ENCODE measurements at regions not wholly inside any gene's neighbourhood (a gene's known extent, or its start where the extent isn't known, plus 50 kb on each side); places are given as distances from the start of the nearest gene placed in this dataset.
"Not testable (repeated sequence)": the region's sequence is repeated elsewhere in the genome, so short reads cannot be mapped to it uniquely, and the experiment has no call there.

DNA sequence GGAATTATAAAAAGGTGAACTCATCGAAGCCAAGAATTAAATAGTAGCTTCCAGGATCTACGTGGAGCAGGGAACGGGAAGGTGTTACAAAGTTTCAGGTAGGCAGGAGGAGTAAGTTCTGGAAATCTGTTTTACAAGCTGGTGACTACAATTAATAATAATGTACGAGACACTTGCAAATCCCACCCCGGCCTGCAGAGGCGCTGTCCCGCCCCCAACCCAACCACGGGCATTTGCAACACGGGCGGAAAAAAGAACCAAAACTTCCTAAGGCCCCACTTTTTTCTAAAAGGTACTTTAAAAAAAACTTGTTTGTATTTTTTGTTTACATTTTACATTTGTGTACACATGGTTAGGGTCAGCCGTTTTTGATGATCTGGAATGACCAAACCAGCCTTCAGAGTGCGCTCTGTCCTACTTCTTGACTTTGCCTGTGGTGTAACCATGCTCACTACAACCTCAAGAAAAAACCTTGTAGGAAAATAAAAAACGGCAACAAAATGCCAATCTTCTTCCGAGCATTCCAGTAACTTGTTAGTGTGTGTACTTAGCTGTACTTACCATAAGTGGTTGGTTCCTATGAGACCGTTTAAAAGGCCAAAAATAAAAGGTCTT lies 449.6 kb upstream of the B3GAT1 start:
- intact Hi-C loops (cut with micrococcal nuclease) = no loop called here

GRCh38 chr11:134858783-134859480 lies 446.9 kb upstream of the B3GAT1 start:
- no peak for ATAC-seq
- intact Hi-C loops (cut with micrococcal nuclease) = no loop called here
- DNase-seq = no peak

More for the DNA sequence above, 449.6 kb upstream of the B3GAT1 start:
- ATAC-seq (no peak), DNase-seq (no peak)

DNA sequence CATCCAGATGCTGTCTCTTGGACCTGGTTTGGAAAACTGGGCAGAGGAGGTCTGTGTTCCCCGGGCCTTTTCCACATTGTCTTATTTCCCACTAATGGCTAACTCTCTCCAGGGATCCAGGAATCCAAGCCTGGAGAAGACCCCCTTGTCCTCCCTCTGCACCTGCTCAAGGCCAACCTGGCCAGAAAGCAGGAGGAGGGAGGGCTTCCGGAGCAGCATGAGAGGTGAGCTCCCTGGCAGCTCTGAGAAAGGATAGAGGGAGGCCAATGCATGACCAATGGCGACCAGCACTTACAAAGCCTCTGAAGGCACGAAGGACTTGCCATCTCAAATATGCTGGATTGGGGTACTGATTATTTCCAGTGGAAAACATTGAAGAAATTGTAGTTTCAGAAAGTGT lies 445.0 kb upstream of the B3GAT1 start:
- DNase-seq (no peak), ATAC-seq (no peak)
- intact Hi-C loops (cut with micrococcal nuclease) = no loop called here

DNA sequence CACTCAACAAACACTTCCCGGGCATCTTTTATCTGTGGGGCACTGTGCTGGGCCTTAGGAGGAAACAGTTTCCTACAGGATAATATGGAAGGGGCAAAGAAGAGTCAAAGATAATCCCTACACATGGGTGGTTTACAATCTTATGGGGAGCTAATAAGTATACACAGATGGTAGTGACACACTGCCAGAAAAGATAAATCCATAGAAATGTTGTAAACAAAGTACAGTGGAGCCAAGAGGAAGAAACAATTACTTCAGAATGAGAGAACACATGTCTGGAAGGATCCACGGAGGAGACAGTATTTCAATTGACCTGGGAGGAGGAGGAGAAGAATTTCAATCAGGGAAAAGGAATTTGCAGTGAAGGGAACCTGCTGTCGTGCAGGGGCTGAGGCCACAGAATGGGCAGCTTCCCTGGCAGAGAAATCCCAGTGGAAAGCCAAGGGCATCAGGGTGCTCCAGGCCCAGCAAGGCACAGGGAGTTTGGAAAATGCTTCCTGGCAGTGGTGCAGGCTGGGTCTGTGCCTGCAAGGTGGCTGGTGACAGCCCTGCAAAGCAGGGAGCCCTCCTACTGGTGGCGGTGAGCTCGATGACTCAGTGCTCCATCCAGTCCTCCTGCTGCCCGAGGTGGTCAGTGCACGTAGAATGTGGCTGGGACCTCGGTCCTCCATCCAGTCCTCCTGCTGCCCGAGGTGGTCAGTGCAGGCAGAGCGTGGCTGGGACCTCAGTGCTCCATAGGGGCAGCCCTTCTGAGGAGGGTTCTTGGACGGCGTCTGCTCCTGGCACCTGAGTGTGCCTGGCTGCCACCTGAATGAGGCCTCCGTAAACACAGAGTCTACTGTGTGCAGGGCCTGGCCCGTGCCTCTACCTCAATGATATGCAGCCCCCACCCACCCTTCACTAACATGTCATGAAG lies 444.3 kb upstream of the B3GAT1 start:
- ATAC-seq (no peak), DNase-seq (no peak)
- intact Hi-C loops (cut with micrococcal nuclease) = no loop called here

- DNase-seq (no peak), ATAC-seq (no peak)
- intact Hi-C loops (cut with micrococcal nuclease) = no loop called here
Observed at GRCh38 chr11:134853992-134854991, 442.2 kb upstream of the B3GAT1 start.

GRCh38 chr11:134851503-134852224 lies 439.6 kb upstream of the B3GAT1 start:
- ATAC-seq; intact Hi-C loops (cut with micrococcal nuclease); DNase-seq: not testable (repeated sequence)

GRCh38 chr11:134850566-134850965 lies 438.5 kb upstream of the B3GAT1 start:
- ATAC-seq (no peak), DNase-seq (no peak)
- intact Hi-C loops (cut with micrococcal nuclease) = no loop called here

DNA sequence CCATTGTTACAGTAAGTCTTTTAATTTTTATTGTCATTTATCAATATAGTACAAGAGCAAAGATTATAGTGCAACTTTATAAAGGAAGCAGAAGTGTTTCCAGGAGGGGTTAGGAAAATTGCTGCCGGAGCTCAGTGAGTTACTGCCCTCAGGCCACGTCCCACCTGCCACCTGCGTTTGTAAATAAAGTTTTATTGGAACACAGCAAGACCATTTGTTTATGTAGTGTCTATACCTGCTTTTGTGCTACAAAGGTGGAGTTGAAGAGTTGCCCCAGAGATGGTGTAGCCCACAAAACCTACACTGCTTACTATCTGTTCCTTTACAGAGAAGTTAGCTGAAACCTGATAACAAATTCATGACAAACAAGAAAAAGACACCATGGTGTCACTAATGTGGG lies 437.8 kb upstream of the B3GAT1 start:
- ATAC-seq (no peak), DNase-seq (no peak)
- intact Hi-C loops (cut with micrococcal nuclease) = no loop called here

DNA sequence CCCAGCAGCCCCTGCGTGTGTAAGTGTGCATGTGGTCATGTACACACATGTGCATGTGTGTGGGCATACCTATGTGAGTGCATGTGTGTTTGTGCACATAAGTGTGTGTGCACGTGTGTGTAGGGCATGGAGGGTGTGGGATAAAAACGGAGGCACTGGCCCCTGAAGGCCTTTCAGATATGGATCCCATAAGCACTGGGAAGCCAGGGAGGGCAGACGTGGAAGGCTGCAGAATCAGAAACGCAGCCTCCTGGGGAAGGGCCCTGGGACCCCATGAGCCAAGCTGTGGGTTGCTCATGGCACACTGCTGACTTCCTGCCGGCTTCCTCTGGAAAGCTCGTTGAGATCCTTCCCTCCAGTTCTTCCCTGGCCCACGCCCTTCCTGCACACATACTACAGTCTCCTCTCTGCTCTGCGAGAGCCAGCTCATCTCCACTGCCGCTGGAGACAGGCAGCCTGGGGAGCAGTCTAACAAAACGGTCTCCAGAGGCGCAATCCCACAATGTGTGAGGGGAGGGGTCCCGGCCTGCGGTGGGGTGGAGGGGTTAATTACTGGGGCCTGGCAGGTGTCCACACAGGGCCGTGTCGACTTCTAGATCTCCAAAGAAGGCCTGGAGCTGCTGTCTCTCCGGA lies 435.2 kb upstream of the B3GAT1 start:
- no peak for DNase-seq

DNA sequence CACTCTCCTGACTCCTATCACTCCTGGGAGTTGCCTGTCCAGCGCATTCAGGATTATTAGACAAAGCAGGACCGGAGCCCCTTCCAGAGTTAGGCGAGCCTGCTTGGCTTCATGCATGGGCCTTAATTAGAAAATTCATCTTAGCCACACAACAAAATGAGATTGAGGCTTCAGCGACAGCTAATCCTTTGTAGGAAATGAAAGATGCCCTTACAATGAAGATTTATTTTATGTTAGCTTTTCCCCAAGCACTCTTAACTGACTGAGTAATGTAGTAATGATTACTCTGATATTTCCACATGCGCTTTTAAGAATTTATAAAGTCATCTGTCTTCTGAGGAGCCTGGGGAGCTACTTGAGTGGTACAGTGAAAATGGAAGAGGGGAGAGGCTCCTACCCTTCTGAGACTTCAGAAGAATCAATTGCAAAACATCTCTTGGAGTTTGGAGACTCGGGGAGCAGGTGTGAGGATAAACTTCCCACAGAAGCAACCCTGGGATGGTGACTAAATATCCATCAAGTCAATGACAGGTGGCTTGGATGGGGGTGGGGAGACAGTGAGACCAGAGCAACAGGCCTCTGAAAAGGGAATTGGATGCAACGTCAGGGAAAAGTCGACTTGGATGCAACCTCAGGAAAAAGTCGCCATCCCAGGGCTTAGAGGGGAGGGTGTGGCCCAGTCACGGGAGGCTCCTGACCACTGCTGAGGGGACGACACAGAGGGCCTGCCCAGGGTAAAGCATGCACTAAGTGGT lies 434.5 kb upstream of the B3GAT1 start:
- intact Hi-C loops (cut with micrococcal nuclease) = no loop called here
- ATAC-seq (no peak), DNase-seq (no peak)

More for the DNA sequence above, 435.2 kb upstream of the B3GAT1 start:
- no peak for ATAC-seq
- intact Hi-C loops (cut with micrococcal nuclease) = no loop called here

- ATAC-seq = no peak
- intact Hi-C loops (cut with micrococcal nuclease) = no loop called here
Observed at GRCh38 chr11:134845474-134846327, 433.7 kb upstream of the B3GAT1 start.

DNA sequence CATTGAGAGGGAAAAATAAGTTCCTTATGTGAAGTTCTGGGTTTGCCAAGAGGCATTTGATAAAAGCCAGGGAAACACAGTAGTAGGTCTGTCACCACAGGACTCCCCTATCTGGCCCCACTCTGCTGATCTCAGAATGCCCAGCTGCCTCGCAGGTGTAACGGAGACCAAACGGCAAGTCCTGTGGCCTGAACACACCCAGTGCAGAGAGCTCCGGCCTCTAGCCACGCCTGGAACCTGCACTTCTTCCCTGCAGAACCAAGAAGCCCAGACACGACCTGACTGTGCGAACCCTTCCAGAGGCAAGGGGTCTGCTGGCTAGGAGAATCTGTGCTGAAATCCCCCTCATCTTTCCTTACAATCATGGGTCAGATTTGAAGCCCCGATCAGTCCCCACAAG lies 432.8 kb upstream of the B3GAT1 start:
- ATAC-seq (no peak), DNase-seq (no peak)
- intact Hi-C loops (cut with micrococcal nuclease) = no loop called here

More at GRCh38 chr11:134845474-134846327, 433.7 kb upstream of the B3GAT1 start:
- no peak for DNase-seq

GRCh38 chr11:134843735-134844134 lies 431.7 kb upstream of the B3GAT1 start:
- intact Hi-C loops (cut with micrococcal nuclease) = no loop called here
- ATAC-seq (no peak), DNase-seq (no peak)

DNA sequence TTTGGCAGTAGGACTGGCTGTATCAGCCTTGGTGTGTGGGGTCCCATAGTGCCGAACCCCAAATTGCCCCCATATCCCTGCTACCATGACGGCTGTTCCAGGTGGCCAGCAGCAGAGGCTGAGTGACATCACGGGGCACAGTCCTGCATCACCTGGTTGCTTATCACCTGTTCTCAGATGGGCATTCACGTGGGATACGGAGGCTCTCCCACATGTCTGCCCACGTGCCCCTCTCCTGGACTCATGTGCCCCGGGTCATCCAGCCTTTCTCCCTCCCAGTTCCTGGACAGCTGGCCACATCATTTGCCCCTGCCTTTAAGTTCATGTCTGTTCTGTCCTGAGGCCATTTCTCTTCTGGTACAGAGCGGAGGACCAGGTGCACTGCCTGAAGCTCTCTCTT lies 431.0 kb upstream of the B3GAT1 start:
- ATAC-seq (no peak), DNase-seq (no peak)
- intact Hi-C loops (cut with micrococcal nuclease) = no loop called here

DNA sequence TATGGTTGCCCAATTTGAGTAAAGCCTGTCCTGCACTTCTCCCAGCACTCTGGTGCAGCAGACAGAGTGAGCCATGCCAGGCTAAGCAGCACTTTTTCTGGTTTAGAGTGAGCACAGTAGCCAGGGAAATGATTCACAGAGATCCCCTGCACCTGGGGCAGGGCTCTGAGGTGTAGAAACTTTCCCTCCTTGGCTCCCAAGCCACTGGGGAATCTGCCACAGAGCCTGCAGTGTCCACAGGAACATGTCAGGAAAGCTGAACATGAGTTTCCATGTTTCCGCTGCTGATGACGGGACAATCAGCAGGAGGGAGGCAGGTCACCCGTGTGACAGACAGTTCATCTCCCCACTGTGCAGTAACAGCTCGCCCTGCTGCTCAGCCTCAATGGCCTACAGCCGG lies 429.9 kb upstream of the B3GAT1 start:
- ATAC-seq = no peak
- intact Hi-C loops (cut with micrococcal nuclease) = no loop called here
- DNase-seq = no peak

DNA sequence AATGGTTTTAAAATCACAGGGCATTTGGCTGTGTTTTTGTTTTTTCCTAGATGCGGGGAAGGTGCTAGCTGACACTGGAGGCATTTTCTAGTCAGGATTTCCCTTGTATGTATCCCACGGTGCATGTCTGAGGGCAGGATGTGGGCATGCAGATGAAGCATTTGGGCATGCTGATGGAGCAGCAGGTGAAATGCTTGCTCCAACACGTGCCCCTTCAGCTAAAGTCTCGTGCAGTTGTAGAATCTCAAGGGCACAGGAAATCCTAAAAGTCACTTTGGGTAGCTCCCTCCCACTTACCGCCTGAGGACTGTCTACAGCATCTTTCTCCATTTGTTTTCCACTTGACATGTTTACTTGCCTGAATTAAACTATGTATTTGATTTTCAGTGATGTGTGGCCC lies 429.4 kb upstream of the B3GAT1 start:
- no peak for ATAC-seq
- DNase-seq = no peak
- intact Hi-C loops (cut with micrococcal nuclease) = no loop called here
